Endothelial cell of umbilical vein (primary cell): ENCODE measurements at regions not wholly inside any gene's neighbourhood (a gene's known extent, or its start where the extent isn't known, plus 50 kb on each side); places are given as distances from the start of the nearest gene placed in this dataset.
A peak's percentile ranks its signal among the peaks of the same experiment; 100 is the strongest.

Experiments
- BruUV-seq: library from RNA; stranded (reverse); fragments of 400-500 nt; replicated peaks from 2 replicates; lab custom pipeline; 2021; lab: Mats Ljungman, UMichigan
- CTCF ChIA-PET: fragments of 300-600, 350-600 bp; sonication (Branson Sonifier 250); formaldehyde crosslinking; loops from one replicate; lab custom pipeline; 2021; ENCODE audit warnings: antibody characterized with exemption, inconsistent platforms; lab: Charles Lee
- POLR2A ChIA-PET: fragments of 300-600, 350-600 bp; sonication (Branson Sonifier 250); formaldehyde crosslinking; loops from one replicate; lab custom pipeline; 2021; ENCODE audit warnings: antibody characterized with exemption, inconsistent platforms; lab: Charles Lee
- DNase-seq: peaks from one replicate; pipeline ENCODE4 v3.0.0-alpha.2; 2011; ENCODE audit warnings: low read depth, low spot score
- FAIRE-seq: peaks from 2 replicates; lab custom pipeline; 2011; peaks lifted over from hg19 to GRCh38; lab: Jason Lieb, UNC
- H2AFZ ChIP-seq: 2 replicates; pipeline ENCODE4 v1.6.0; 2012; ENCODE audit warnings: low read depth, low read length, control low read depth, inconsistent platforms
- H3K27ac ChIP-seq: 2 replicates; pipeline ENCODE4 v1.5.1; 2011; ENCODE audit warnings: low read depth, mild to moderate bottlenecking, control low read depth, low read length, moderate library complexity; ENCODE audit not compliant: insufficient read depth
- H3K27me3 ChIP-seq, 2 experiments: 2 replicates each; pipeline versions ENCODE4 v1.6.0 to v1.6.1; 2011; ENCODE audit warnings: low read length in 2 of 2, mixed read lengths in 1 of 2; ENCODE audit not compliant: control insufficient read depth in 2 of 2, insufficient read depth in 2 of 2
- H3K36me3 ChIP-seq, 2 experiments: 2 replicates in 1 of 2; 3 replicates in 1 of 2; pipeline ENCODE4 v1.5.1; 2011; ENCODE audit warnings: low read length in 2 of 2, mild to moderate bottlenecking in 1 of 2, moderate library complexity in 1 of 2; ENCODE audit not compliant: control insufficient read depth in 2 of 2, insufficient read depth in 2 of 2; ENCODE audit errors: extremely low read depth in 1 of 2
- H3K4me1 ChIP-seq: 3 replicates; pipeline ENCODE4 v1.5.1; 2011; ENCODE audit warnings: mild to moderate bottlenecking, low read length; ENCODE audit not compliant: control insufficient read depth, insufficient read depth; ENCODE audit errors: extremely low read depth
- H3K4me2 ChIP-seq: 2 replicates; pipeline ENCODE4 v1.6.1; 2011; ENCODE audit warnings: low read length, control low read depth, mixed read lengths; ENCODE audit not compliant: insufficient read depth
- H3K4me3 ChIP-seq, 3 experiments: fragments of 200-600 bp in 1 of 3; sonication (generic), shearing (Covaris generic) in 1 of 3; replicated peaks in 1 of 3; 2 replicates each; pipeline ENCODE4 v1.5.1; 2011 to 2016; ENCODE audit warnings: control low read depth in 3 of 3, low read length in 3 of 3, mild to moderate bottlenecking in 2 of 3, inconsistent platforms in 1 of 3, low read depth in 1 of 3, moderate library complexity in 1 of 3; ENCODE audit not compliant: insufficient read depth in 1 of 3
- H3K79me2 ChIP-seq: 2 replicates; pipeline ENCODE4 v1.6.0; 2012; ENCODE audit warnings: low read length, inconsistent platforms; ENCODE audit not compliant: control insufficient read depth, insufficient read depth
- H3K9ac ChIP-seq: replicated peaks from 2 replicates; pipeline ENCODE3; 2011; ENCODE audit warnings: low read length, control low read depth; ENCODE audit not compliant: insufficient read depth; ENCODE audit errors: extremely low read depth
- H3K9me1 ChIP-seq: replicated peaks from 3 replicates; pipeline ENCODE4 v1.6.0; 2011; ENCODE audit warnings: mild to moderate bottlenecking, low read length; ENCODE audit not compliant: control insufficient read depth, insufficient read depth; ENCODE audit errors: extremely low read depth
- H3K9me3 ChIP-seq: replicated peaks from 2 replicates; pipeline ENCODE4 v1.5.1; 2012; ENCODE audit warnings: low read length, inconsistent platforms; ENCODE audit not compliant: control insufficient read depth, insufficient read depth
- H4K20me1 ChIP-seq: replicated peaks from 2 replicates; pipeline ENCODE3; 2011; ENCODE audit warnings: mild to moderate bottlenecking, low read length; ENCODE audit not compliant: control insufficient read depth, insufficient read depth; ENCODE audit errors: extremely low read depth
- CTCF ChIP-seq, 2 donors: IDR thresholded peaks; 1 replicate in 1 of 2; 2 replicates in 1 of 2; pipeline ENCODE4 v1.5.1; 2011; ENCODE audit warnings: low read length in 2 of 2, mild to moderate bottlenecking in 2 of 2, moderate library complexity in 2 of 2, control low read depth in 1 of 2, inconsistent platforms in 1 of 2, low read depth in 1 of 2; ENCODE audit not compliant: insufficient read depth in 1 of 2; ENCODE audit errors: extremely low read depth in 1 of 2
- EZH2 ChIP-seq: IDR thresholded peaks from 2 replicates; pipeline ENCODE4 v1.6.1; 2012; ENCODE audit warnings: borderline replicate concordance, low read depth, mild to moderate bottlenecking, moderate library complexity, low read length, inconsistent platforms; ENCODE audit not compliant: severe bottlenecking
- FOS ChIP-seq: IDR thresholded peaks from 2 replicates; pipeline ENCODE4 v1.6.1; 2011; ENCODE audit warnings: mild to moderate bottlenecking, low read length, moderate library complexity, borderline replicate concordance; ENCODE audit not compliant: insufficient read depth
- GATA2 ChIP-seq: IDR thresholded peaks from 2 replicates; pipeline ENCODE4 v1.7.0; 2011; ENCODE audit warnings: low read depth, mild to moderate bottlenecking, moderate library complexity, mixed read lengths, low read length; ENCODE audit not compliant: insufficient read length, insufficient read depth
- JUN ChIP-seq: IDR thresholded peaks from 2 replicates; pipeline ENCODE4 v1.6.1; 2011; ENCODE audit warnings: borderline replicate concordance, low read depth; ENCODE audit not compliant: insufficient read length, insufficient read depth
- MYC ChIP-seq: IDR thresholded peaks from one replicate; pipeline ENCODE4 v1.6.1; 2011; ENCODE audit warnings: mild to moderate bottlenecking, low read depth, low read length
- POLR2A ChIP-seq: IDR thresholded peaks from 2 replicates; pipeline ENCODE4 v1.6.1; 2012; ENCODE audit warnings: low read depth, mild to moderate bottlenecking, control low read depth, low read length
- POLR2AphosphoS5 ChIP-seq: IDR thresholded peaks from 2 replicates; pipeline ENCODE4 v1.6.1; 2012; ENCODE audit warnings: low read depth, mild to moderate bottlenecking, control low read depth, low read length, moderate library complexity; ENCODE audit not compliant: insufficient read depth
- dilution Hi-C: fragments of 300-500 bp; cut with MboI; formaldehyde crosslinking; loops from one replicate; pipeline ENCODE4 v1.15.0; 2019; ENCODE audit warnings: low sequenced_read_pairs; ENCODE audit not compliant: extremely low pct_ligation_motif_present
- intact Hi-C: fragments of 100-400 bp; cut with micrococcal nuclease; formaldehyde crosslinking; loops from one replicate; pipeline ENCODE4 v1.10.0; 2022
- TF ChIP-seq, protein P1 (sequence below): IDR thresholded peaks from 2 replicates; pipeline ENCODE4 v1.6.1; 2011; ENCODE audit not compliant: insufficient read depth, insufficient read length

DNA sequence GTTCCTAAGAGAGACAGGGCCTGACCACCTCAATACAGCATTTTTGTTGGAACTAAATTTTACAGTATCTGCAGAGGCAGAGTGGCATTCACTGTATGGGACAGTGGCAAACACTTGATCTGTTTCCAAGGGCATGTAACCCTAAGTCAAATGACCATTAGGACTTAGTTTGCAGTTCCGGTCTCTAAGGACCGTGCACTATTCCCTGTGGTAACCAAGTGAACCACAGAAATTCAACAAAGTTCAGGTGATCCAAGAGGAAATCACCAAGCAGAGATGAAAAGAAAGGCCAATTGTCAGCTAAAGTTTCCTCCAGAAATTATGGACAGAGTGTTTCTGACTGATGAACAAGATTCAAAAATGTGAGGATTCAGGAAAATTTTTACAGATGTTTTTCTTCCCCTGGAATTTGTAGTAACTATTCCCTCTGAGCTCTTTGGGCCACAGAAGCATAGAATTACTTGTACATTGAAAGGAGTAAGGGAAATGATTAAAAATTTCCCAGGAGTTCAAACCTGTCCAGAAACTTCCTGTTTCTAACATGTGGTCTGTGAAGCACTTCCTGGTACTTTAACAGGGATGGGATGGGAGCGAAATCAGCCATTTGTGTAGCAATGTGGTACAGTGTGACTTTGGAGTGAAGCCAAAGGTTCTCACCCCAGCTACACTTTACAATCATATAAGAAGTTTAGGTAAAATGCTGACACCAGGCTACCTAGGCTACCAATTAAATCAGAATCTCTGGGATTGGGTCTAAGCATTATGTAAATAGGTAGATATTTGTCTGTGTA lies 266.1 kb upstream of the MAP3K1 start:
- no peaks in the 10 kb centered on the region for H3K9me3 ChIP-seq
- dilution Hi-C loops (no loop called here), intact Hi-C loops (no loop called here)
- no TSS peak for BruUV-seq
- H3K27me3 ChIP-seq, result peaks cover 7 to 8% of the 10 kb centered on the region in 2 experiments
- no peaks in the 10 kb centered on the region for H3K36me3 ChIP-seq
- DNase-seq (peak; percentile 6), FAIRE-seq (no peak)
- POLR2A ChIA-PET, result no interaction called here
- CTCF ChIA-PET, result no interaction called here
- H3K27ac ChIP-seq, result no peak overlapping the region
- no peak overlapping the region for H3K4me3 ChIP-seq
- no peaks in the 10 kb centered on the region for H3K4me1 ChIP-seq
- no peak overlapping the region for H3K4me2 ChIP-seq
- H2AFZ ChIP-seq, result no peak overlapping the region
- no peaks in the 10 kb centered on the region for H3K9me1 ChIP-seq
- no peaks in the 10 kb centered on the region for H3K79me2 ChIP-seq
- H4K20me1 ChIP-seq, result no peaks in the 10 kb centered on the region
- no peak overlapping the region for H3K9ac ChIP-seq
- TF ChIP-seq JUN (no peak), POLR2AphosphoS5 (no peak), MYC (no peak), EZH2 (no peak), CTCF (IDR thresholded peaks at IDR 0.05; ENCODE audit: extremely low read depth in 1 of 2, insufficient read depth in 1 of 2, low read depth in 1 of 2, low read length in 2 of 2) (no peak), FOS (no peak), POLR2A (no peak), GATA2 (no peak)
- TF ChIP-seq, protein P1, sequence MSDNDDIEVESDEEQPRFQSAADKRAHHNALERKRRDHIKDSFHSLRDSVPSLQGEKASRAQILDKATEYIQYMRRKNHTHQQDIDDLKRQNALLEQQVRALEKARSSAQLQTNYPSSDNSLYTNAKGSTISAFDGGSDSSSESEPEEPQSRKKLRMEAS, result no peak
